RWPE1 (cell line): ENCODE measurements at regions not wholly inside any gene's neighbourhood (a gene's known extent, or its start where the extent isn't known, plus 50 kb on each side); places are given as distances from the start of the nearest gene placed in this dataset.
A peak's percentile ranks its signal among the peaks of the same experiment; 100 is the strongest.

Experiments
- CTCF ChIA-PET: fragments of 350-600 bp; sonication (Branson Sonifier 250); formaldehyde crosslinking; extraction: SDS; loops from one replicate; lab custom pipeline; 2021; lab: Yijun Ruan, JAX
- POLR2A ChIA-PET: fragments of 400-600 bp; formaldehyde crosslinking; extraction: SDS; loops from one replicate; lab custom pipeline; 2020; ENCODE audit warnings: antibody characterized with exemption; ENCODE audit not compliant: low non-redundant PET; lab: Yijun Ruan, JAX
- DNase-seq: peaks from one replicate; pipeline ENCODE4 v3.0.0; 2012; ENCODE audit warnings: low spot score
- H3K27ac ChIP-seq: fragments of 450-650 bp; 2 replicates; pipeline ENCODE4 v1.5.1; 2017
- TF ChIP-seq, protein P1 (sequence below): fragments of 450-650 bp; conservative IDR thresholded peaks from 2 replicates; pipeline ENCODE4 v1.5.1; 2017; ENCODE audit warnings: low read depth, mild to moderate bottlenecking

DNA sequence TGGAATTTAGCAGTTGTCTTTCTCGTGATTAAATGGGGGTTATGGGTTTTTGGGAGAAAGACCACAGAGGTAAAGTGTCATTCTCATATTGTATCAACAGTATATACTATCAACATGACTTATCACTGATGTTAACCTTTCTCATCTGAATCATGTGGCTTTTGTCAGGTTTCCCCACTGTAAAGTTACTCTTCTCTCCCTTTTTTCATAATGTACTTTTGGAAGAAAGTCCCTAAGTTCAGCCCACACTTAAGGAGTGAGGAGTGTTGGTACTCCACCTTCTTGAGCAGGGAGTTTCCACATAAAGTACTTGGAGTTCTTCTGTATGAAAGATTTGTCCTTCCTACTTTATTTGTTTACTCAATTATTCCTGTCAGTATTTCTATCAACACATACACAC lies 169.9 kb downstream of the ZNF330 start:
- H3K27ac ChIP-seq = no peak overlapping the region
- ChIA-PET POLR2A (no interaction called here), CTCF (interaction anchor here (0.6 kb wide), 1 partner anchor 17 kb away, joined by 3 read pairs; no protein-coding TSS in a partner anchor)
- DNase-seq = no peak
- TF ChIP-seq, protein P1, sequence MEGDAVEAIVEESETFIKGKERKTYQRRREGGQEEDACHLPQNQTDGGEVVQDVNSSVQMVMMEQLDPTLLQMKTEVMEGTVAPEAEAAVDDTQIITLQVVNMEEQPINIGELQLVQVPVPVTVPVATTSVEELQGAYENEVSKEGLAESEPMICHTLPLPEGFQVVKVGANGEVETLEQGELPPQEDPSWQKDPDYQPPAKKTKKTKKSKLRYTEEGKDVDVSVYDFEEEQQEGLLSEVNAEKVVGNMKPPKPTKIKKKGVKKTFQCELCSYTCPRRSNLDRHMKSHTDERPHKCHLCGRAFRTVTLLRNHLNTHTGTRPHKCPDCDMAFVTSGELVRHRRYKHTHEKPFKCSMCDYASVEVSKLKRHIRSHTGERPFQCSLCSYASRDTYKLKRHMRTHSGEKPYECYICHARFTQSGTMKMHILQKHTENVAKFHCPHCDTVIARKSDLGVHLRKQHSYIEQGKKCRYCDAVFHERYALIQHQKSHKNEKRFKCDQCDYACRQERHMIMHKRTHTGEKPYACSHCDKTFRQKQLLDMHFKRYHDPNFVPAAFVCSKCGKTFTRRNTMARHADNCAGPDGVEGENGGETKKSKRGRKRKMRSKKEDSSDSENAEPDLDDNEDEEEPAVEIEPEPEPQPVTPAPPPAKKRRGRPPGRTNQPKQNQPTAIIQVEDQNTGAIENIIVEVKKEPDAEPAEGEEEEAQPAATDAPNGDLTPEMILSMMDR = no peak

DNA sequence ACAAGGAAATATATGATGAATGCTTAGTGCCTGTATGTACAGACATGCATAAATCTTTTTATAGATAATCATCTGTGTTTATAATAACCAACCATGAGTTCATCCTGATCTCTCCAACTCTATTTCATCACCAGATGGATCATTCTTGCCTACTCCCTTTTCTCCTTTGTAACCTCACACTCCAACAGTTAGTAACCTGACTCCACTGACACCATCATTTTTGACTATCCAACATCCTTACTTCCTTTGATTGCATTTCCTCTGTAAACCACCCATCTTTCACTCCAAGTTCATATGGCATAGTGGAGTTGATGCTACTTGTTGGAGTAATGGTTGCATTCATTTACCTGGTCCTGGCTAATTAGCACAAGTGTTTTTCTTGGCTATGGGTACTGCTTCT lies 170.6 kb downstream of the ZNF330 start:
- CTCF ChIA-PET = interaction anchor here (0.6 kb wide), 1 partner anchor 260 kb away, joined by 3 read pairs; no protein-coding TSS in a partner anchor
- H3K27ac ChIP-seq = no peak overlapping the region
- TF ChIP-seq, protein P1 = no peak
- POLR2A ChIA-PET = no interaction called here
- no peak for DNase-seq

GRCh38 chr4:141391771-141392170 lies 171.1 kb downstream of the ZNF330 start:
- DNase-seq = peak; percentile 53
- TF ChIP-seq, protein P1 = no peak
- ChIA-PET CTCF (interaction anchor here (0.6 kb wide), 1 partner anchor 260 kb away, joined by 3 read pairs; no protein-coding TSS in a partner anchor), POLR2A (no interaction called here)
- no peak overlapping the region for H3K27ac ChIP-seq

DNA sequence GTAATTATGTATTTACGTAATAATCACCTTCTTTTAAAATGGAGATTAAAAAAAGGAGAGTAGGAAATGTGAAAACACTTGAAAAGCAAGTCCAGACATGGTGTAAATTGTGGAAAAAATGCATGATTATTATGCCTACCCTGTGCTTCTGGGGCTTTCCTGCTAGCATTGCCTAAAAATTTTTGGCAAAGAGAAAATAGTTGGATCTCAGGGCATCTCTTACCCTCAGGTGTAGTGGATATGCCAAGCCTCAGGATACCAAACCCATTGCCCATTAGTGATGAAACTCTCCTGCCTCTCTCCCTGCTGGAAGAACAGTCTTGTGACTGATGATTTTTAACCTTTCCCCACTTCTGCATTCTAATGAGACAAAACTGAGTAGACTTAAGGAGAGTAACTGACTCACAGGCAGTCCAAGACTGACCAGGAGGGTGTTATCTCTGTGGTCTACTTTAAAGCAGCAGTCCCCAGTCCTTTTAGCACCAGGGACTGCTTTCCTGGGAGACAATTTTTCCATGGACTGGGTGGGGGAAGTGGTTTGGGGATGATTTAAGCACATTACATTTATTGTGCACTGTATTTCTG lies 174.6 kb downstream of the ZNF330 start:
- ChIA-PET POLR2A (no interaction called here), CTCF (interaction anchor here (0.6 kb wide), 1 partner anchor 197 kb away, joined by 3 read pairs; no protein-coding TSS in a partner anchor)
- TF ChIP-seq, protein P1 = no peak
- H3K27ac ChIP-seq = no peak overlapping the region
- DNase-seq = peak; percentile 29

- TF ChIP-seq, protein P1 = no peak
- CTCF ChIA-PET = interaction anchor here (0.6 kb wide), 1 partner anchor 197 kb away, joined by 3 read pairs; no protein-coding TSS in a partner anchor
- POLR2A ChIA-PET = no interaction called here
- DNase-seq = no peak
- no peak overlapping the region for H3K27ac ChIP-seq
Measured at GRCh38 chr4:141395919-141396318, 175.2 kb downstream of the ZNF330 start.

- ChIA-PET POLR2A (no interaction called here), CTCF (no interaction called here)
- TF ChIP-seq, protein P1 = no peak
- H3K27ac ChIP-seq = no peak overlapping the region
- DNase-seq = no peak
Measured at GRCh38 chr4:141402712-141403111, 182.0 kb downstream of the ZNF330 start.
